NB4 (cell line): ENCODE measurements at regions not wholly inside any gene's neighbourhood (a gene's known extent, or its start where the extent isn't known, plus 50 kb on each side); places are given as distances from the start of the nearest gene placed in this dataset.

Source experiments
- CTCF ChIP-seq: IDR thresholded peaks from one replicate; pipeline ENCODE4 v1.5.1; 2012; ENCODE audit warnings: low read depth, low read length
- MAX ChIP-seq: IDR thresholded peaks from 2 replicates; pipeline ENCODE4 v1.6.1; 2011; ENCODE audit warnings: low read depth, low read length

- TF ChIP-seq MAX (no peak), CTCF (no peak)
Measured at GRCh38 chr9:113772121-113772810, 103.8 kb upstream of the ZNF618 start.
